NCI-H2081 (cell line): ENCODE measurements at regions not wholly inside any gene's neighbourhood (a gene's known extent, or its start where the extent isn't known, plus 50 kb on each side); places are given as distances from the start of the nearest gene placed in this dataset.

Source experiments
- DNase-seq, 2 experiments: peaks; one replicate each; lab custom pipeline; 2025; lab: John Stamatoyannopoulos, UW

GRCh38 chr14:98022541-98023520, 1225.6 kb downstream of the VRK1 start:
- no peak for DNase-seq

GRCh38 chr14:98028162-98028561, 1231.0 kb downstream of the VRK1 start:
- DNase-seq = no peak

GRCh38 chr14:98035396-98035795, 1236.6 kb downstream of the BCL11B start:
- DNase-seq = no peak

- DNase-seq = no peak
These were observed 1234.2 kb downstream of the BCL11B start for GRCh38 chr14:98037831-98038230.

- DNase-seq = no peak
These were observed 1215.1 kb downstream of the BCL11B start for GRCh38 chr14:98056946-98057345.

- DNase-seq = no peak
These were observed 1212.9 kb downstream of the BCL11B start for GRCh38 chr14:98059106-98059505.

GRCh38 chr14:98062083-98062482, 1209.9 kb downstream of the BCL11B start:
- no peak for DNase-seq

- no peak for DNase-seq
These were observed 1202.3 kb downstream of the BCL11B start for GRCh38 chr14:98069712-98070171.

GRCh38 chr14:98070536-98070935, 1201.5 kb downstream of the BCL11B start:
- DNase-seq = no peak

- DNase-seq = no peak
These were observed 1197.9 kb downstream of the BCL11B start for GRCh38 chr14:98074111-98074510.

GRCh38 chr14:98077176-98077575, 1194.8 kb downstream of the BCL11B start:
- no peak for DNase-seq

GRCh38 chr14:98082833-98083232, 1189.2 kb downstream of the BCL11B start:
- no peak for DNase-seq

GRCh38 chr14:98085751-98086150, 1186.2 kb downstream of the BCL11B start:
- no peak for DNase-seq

- no peak for DNase-seq
These were observed 1178.9 kb downstream of the BCL11B start for GRCh38 chr14:98093111-98093510.

GRCh38 chr14:98099527-98099926, 1172.5 kb downstream of the BCL11B start:
- DNase-seq = no peak

GRCh38 chr14:98101323-98101722, 1170.7 kb downstream of the BCL11B start:
- DNase-seq = no peak

GRCh38 chr14:98103705-98104104, 1168.3 kb downstream of the BCL11B start:
- no peak for DNase-seq

GRCh38 chr14:98109326-98109725, 1162.7 kb downstream of the BCL11B start:
- DNase-seq = no peak

- no peak for DNase-seq
These were observed 1159.7 kb downstream of the BCL11B start for GRCh38 chr14:98112194-98112780.

- DNase-seq = no peak
These were observed 1157.7 kb downstream of the BCL11B start for GRCh38 chr14:98114122-98114895.

GRCh38 chr14:98114946-98115345, 1157.1 kb downstream of the BCL11B start:
- no peak for DNase-seq

- DNase-seq = no peak
These were observed 1153.2 kb downstream of the BCL11B start for GRCh38 chr14:98118749-98119148.
